DND-41 (cell line): ENCODE measurements at regions not wholly inside any gene's neighbourhood (a gene's known extent, or its start where the extent isn't known, plus 50 kb on each side); places are given as distances from the start of the nearest gene placed in this dataset.

Experiments
- ATAC-seq: fragments of 200-7000 bp; cut with Tn5 transposase; 3 replicates; pipeline ENCODE4 v1.9.1; 2021; ENCODE audit warnings: low read depth; ENCODE audit not compliant: insufficient read depth
- DNase-seq: peaks from one replicate; pipeline ENCODE4 v3.0.0-alpha.2; 2020
- H2AFZ ChIP-seq: 2 replicates; pipeline ENCODE4 v1.6.0; 2012; ENCODE audit warnings: low read depth, low read length
- H3K27ac ChIP-seq: 2 replicates; pipeline ENCODE4 v1.5.1; 2012; ENCODE audit warnings: low read length, inconsistent platforms
- H3K27me3 ChIP-seq: fragments of 200-600 bp; sonication (generic); 2 replicates; pipeline ENCODE4 v1.6.0; 2012; ENCODE audit warnings: low read length, mild to moderate bottlenecking, inconsistent platforms; ENCODE audit not compliant: insufficient read depth, poor library complexity
- H3K36me3 ChIP-seq: 2 replicates; pipeline ENCODE4 v1.5.1; 2012; ENCODE audit warnings: low read length, inconsistent platforms; ENCODE audit not compliant: insufficient read depth
- H3K4me1 ChIP-seq: 2 replicates; pipeline ENCODE4 v1.5.1; 2012; ENCODE audit warnings: mild to moderate bottlenecking, low read length; ENCODE audit not compliant: insufficient read depth
- H3K4me2 ChIP-seq: 2 replicates; pipeline ENCODE4 v1.6.0; 2012; ENCODE audit warnings: mild to moderate bottlenecking, moderate library complexity, low read length, inconsistent platforms; ENCODE audit not compliant: insufficient read depth
- H3K4me3 ChIP-seq, 2 experiments: fragments of 200-600 bp in 1 of 2; shearing (Covaris generic) in 1 of 2; 2 replicates each; pipeline ENCODE4 v1.5.1; 2012 to 2016; ENCODE audit warnings: inconsistent platforms in 2 of 2, low read length in 2 of 2, mild to moderate bottlenecking in 2 of 2, low read depth in 1 of 2, moderate library complexity in 1 of 2
- H3K79me2 ChIP-seq: 2 replicates; pipeline ENCODE4 v1.6.0; 2012; ENCODE audit warnings: low read length, inconsistent platforms; ENCODE audit not compliant: insufficient read depth
- H3K9ac ChIP-seq: 2 replicates; pipeline ENCODE4 v1.6.0; 2012; ENCODE audit warnings: low read depth, mild to moderate bottlenecking, inconsistent platforms, low read length, moderate library complexity
- H3K9me3 ChIP-seq: 2 replicates; pipeline ENCODE4 v1.5.1; 2012; ENCODE audit warnings: low read length, moderate library complexity, mild to moderate bottlenecking, inconsistent platforms; ENCODE audit not compliant: insufficient read depth, severe bottlenecking
- H4K20me1 ChIP-seq: 2 replicates; pipeline ENCODE4 v1.6.0; 2012; ENCODE audit warnings: low read length; ENCODE audit not compliant: insufficient read depth
- CTCF ChIP-seq: IDR thresholded peaks from 2 replicates; pipeline ENCODE4 v1.5.1; 2012; ENCODE audit warnings: borderline replicate concordance, low read length, moderate library complexity, mild to moderate bottlenecking; ENCODE audit not compliant: poor library complexity, severe bottlenecking; ENCODE audit errors: extremely low read depth
- EZH2 ChIP-seq: IDR thresholded peaks from 3 replicates; pipeline ENCODE4 v1.6.1; 2012; ENCODE audit warnings: borderline replicate concordance, low read depth, mild to moderate bottlenecking, moderate library complexity, low read length, inconsistent platforms; ENCODE audit not compliant: severe bottlenecking

- no peaks in the 10 kb centered on the region for H3K36me3 ChIP-seq
- no peaks in the 10 kb centered on the region for H4K20me1 ChIP-seq
- no peak overlapping the region for H2AFZ ChIP-seq
- H3K4me2 ChIP-seq, result no peak overlapping the region
- TF ChIP-seq CTCF, result no peak
- no peak for TF ChIP-seq EZH2
- H3K9me3 ChIP-seq, result no peaks in the 10 kb centered on the region
- H3K9ac ChIP-seq, result no peak overlapping the region
- no peaks in the 10 kb centered on the region for H3K27me3 ChIP-seq
- H3K79me2 ChIP-seq, result no peaks in the 10 kb centered on the region
- DNase-seq (no peak), ATAC-seq (no peak)
- H3K4me1 ChIP-seq, result no peaks in the 10 kb centered on the region
- H3K27ac ChIP-seq, result no peak overlapping the region
- H3K4me3 ChIP-seq, result no peak overlapping the region
Measured at GRCh38 chr6:94254689-94255088, 835.3 kb upstream of the EPHA7 start.

DNA sequence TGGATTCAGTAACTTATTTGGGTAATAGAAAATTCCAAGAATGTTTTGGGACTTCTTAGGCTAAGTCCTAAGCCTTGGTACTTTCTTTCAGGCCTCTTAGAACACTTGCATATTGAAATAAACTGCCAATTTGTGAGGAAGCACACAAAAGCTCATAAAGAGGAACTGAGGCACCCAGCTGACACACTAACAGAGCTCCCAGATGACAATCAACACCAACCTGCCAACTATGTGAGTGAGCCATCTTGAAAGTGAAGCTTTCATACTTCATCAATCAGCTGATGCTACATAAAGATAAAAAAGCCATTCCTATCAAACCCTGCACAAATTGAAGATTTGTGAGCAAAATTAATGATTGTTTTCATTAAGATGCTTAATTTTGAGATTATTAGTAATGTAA, 832.5 kb upstream of the EPHA7 start:
- Histone ChIP-seq H3K27me3 (no peaks in the 10 kb centered on the region), H3K9ac (no peak overlapping the region), H2AFZ (no peak overlapping the region), H3K4me1 (no peaks in the 10 kb centered on the region), H3K36me3 (no peaks in the 10 kb centered on the region), H3K79me2 (no peaks in the 10 kb centered on the region), H3K9me3 (no peaks in the 10 kb centered on the region), H4K20me1 (no peaks in the 10 kb centered on the region), H3K27ac (no peak overlapping the region), H3K4me3 (no peak overlapping the region), H3K4me2 (no peak overlapping the region)
- DNase-seq (no peak), ATAC-seq (no peak)
- TF ChIP-seq CTCF (no peak), EZH2 (no peak)

GRCh38 chr6:94245395-94245794, 826.0 kb upstream of the EPHA7 start:
- Histone ChIP-seq H3K9ac (no peak overlapping the region), H4K20me1 (no peaks in the 10 kb centered on the region), H3K36me3 (no peaks in the 10 kb centered on the region), H3K4me3 (no peak overlapping the region), H3K79me2 (no peaks in the 10 kb centered on the region), H2AFZ (no peak overlapping the region), H3K27ac (no peak overlapping the region), H3K4me1 (no peaks in the 10 kb centered on the region), H3K27me3 (no peaks in the 10 kb centered on the region), H3K4me2 (no peak overlapping the region), H3K9me3 (no peaks in the 10 kb centered on the region)
- ATAC-seq, result no peak
- no peak for TF ChIP-seq EZH2
- no peak for TF ChIP-seq CTCF
- no peak for DNase-seq

- Histone ChIP-seq H3K9ac (no peak overlapping the region), H3K27me3 (no peaks in the 10 kb centered on the region), H4K20me1 (no peaks in the 10 kb centered on the region), H3K36me3 (no peaks in the 10 kb centered on the region), H3K4me3 (no peak overlapping the region), H2AFZ (no peak overlapping the region), H3K79me2 (no peaks in the 10 kb centered on the region), H3K4me2 (no peak overlapping the region), H3K9me3 (no peaks in the 10 kb centered on the region), H3K4me1 (no peaks in the 10 kb centered on the region), H3K27ac (no peak overlapping the region)
- TF ChIP-seq CTCF (no peak), EZH2 (no peak)
- DNase-seq (no peak), ATAC-seq (no peak)
Measured at GRCh38 chr6:94238868-94239267, 819.5 kb upstream of the EPHA7 start.
